Mucosa of rectum (tissue), 2 donors: ENCODE measurements at regions not wholly inside any gene's neighbourhood (a gene's known extent, or its start where the extent isn't known, plus 50 kb on each side); places are given as distances from the start of the nearest gene placed in this dataset.

Source experiments
- H3K27ac ChIP-seq, 2 donors: one replicate each; pipeline ENCODE4 v1.7.0; 2013; ENCODE audit warnings: inconsistent platforms in 2 of 2, low read depth in 2 of 2, low read length in 2 of 2
- H3K27me3 ChIP-seq, 2 donors: one replicate each; pipeline ENCODE4 v1.7.0; 2013; ENCODE audit warnings: low read length in 2 of 2; ENCODE audit not compliant: control insufficient read depth in 2 of 2, insufficient read depth in 2 of 2
- H3K36me3 ChIP-seq, 2 donors: one replicate each; pipeline ENCODE4 v1.7.0; 2013; ENCODE audit warnings: low read length in 2 of 2; ENCODE audit not compliant: control insufficient read depth in 2 of 2, insufficient read depth in 2 of 2
- H3K4me1 ChIP-seq, 2 donors: one replicate each; pipeline ENCODE4 v1.7.0; 2013; ENCODE audit warnings: low read length in 2 of 2, mild to moderate bottlenecking in 1 of 2; ENCODE audit not compliant: control insufficient read depth in 2 of 2, insufficient read depth in 2 of 2
- H3K4me3 ChIP-seq, 2 donors: one replicate each; pipeline ENCODE4 v1.7.0; 2013; ENCODE audit warnings: low read length in 2 of 2
- H3K9ac ChIP-seq, 2 donors: one replicate each; pipeline ENCODE4 v1.7.0; 2013; ENCODE audit warnings: low read length in 2 of 2, low read depth in 1 of 2, mild to moderate bottlenecking in 1 of 2
- H3K9me3 ChIP-seq, 2 donors: one replicate each; pipeline ENCODE4 v1.7.0; 2013; ENCODE audit warnings: low read length in 2 of 2; ENCODE audit not compliant: control insufficient read depth in 2 of 2
- donor health status: healthy.
- donor health status: Normal muscosa, but diverticular disease.

- Histone ChIP-seq H3K4me1 (peaks cover 0 to 7% of the 10 kb centered on the region in 2 donors), H3K36me3 (no peaks in the 10 kb centered on the region), H3K9ac (no peak overlapping the region), H3K27ac (no peak overlapping the region), H3K27me3 (no peaks in the 10 kb centered on the region), H3K9me3 (no peaks in the 10 kb centered on the region), H3K4me3 (no peak overlapping the region)
Observed at GRCh38 chr12:89213139-89213538, 139.2 kb downstream of the DUSP6 start.

DNA sequence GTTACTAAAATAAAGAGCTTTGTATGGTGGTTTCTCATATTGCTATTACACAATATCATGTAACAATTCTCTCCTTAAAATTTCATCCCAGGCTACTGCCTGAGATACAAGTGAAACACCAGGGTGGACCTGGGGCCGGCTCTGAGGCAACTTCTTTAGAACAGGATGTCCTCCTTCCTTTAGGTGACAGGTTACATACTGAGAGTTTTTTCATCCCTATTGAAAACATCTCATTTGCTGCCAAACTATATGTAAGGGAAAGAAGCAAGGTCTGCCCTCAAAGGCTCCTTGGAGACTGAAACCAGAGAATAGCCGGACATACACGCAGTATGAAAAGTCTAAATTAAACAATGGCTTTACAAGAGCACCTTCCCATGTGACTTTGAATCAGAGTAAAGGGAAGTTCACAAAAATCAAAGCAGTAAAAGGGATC lies 139.9 kb downstream of the DUSP6 start:
- H3K4me3 ChIP-seq = no peak overlapping the region
- H3K36me3 ChIP-seq = no peaks in the 10 kb centered on the region
- H3K27me3 ChIP-seq = no peaks in the 10 kb centered on the region
- no peak overlapping the region for H3K9ac ChIP-seq
- H3K4me1 ChIP-seq = peaks cover 0 to 7% of the 10 kb centered on the region in 2 donors
- H3K9me3 ChIP-seq = no peaks in the 10 kb centered on the region
- H3K27ac ChIP-seq = peak overlapping the region in 1 of 2 donors; percentile 50

DNA sequence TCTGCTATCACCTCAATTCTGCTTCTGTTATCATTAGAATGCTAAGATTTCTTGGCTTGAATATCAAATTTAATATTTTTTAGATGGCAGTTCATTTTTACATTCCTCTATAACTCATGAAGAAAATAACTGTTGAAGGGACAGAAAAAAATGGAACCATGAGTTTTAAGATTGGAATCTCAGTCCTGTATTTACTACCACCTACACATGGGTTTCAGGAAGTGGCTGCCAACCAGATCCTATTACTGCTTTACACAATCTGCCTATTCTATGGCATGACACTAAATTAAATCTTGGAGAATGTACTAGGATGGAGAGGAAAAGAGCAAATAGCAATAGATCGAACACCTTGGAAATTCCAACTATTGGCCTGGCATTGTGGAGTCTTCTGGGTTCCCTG lies 140.8 kb downstream of the DUSP6 start:
- peaks cover 0 to 5% of the 10 kb centered on the region in 2 donors for H3K4me1 ChIP-seq
- H3K27me3 ChIP-seq = no peaks in the 10 kb centered on the region
- H3K9me3 ChIP-seq = no peaks in the 10 kb centered on the region
- no peak overlapping the region for H3K4me3 ChIP-seq
- no peak overlapping the region for H3K27ac ChIP-seq
- no peaks in the 10 kb centered on the region for H3K36me3 ChIP-seq
- no peak overlapping the region for H3K9ac ChIP-seq

DNA sequence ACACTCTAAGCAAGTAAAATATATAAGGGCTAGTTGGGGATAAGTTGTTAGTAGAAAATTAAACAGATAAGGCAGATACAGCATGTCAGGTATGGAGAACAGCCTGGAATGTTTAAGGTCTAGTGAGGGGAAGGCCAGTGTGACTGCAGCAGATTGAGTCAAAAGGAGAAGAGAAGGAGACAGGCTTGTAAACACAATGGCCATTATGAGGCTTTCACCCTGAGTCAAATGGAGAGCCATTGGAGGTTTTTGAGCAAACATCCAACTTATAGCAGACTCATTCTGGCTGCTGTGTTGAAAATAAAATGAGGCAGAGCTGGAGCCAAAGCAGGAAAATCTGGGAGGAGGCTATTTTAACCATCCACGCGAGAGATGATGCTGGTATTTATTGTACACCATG lies 142.0 kb downstream of the DUSP6 start:
- Histone ChIP-seq H3K36me3 (no peaks in the 10 kb centered on the region), H3K4me1 (peaks cover 0 to 5% of the 10 kb centered on the region in 2 donors), H3K9ac (no peak overlapping the region), H3K9me3 (no peaks in the 10 kb centered on the region), H3K4me3 (no peak overlapping the region), H3K27me3 (no peaks in the 10 kb centered on the region), H3K27ac (no peak overlapping the region)

- H3K4me3 ChIP-seq = no peak overlapping the region
- H3K36me3 ChIP-seq = no peaks in the 10 kb centered on the region
- no peak overlapping the region for H3K9ac ChIP-seq
- H3K27me3 ChIP-seq = no peaks in the 10 kb centered on the region
- H3K27ac ChIP-seq = no peak overlapping the region
- no peaks in the 10 kb centered on the region for H3K9me3 ChIP-seq
- peaks cover 0 to 5% of the 10 kb centered on the region in 2 donors for H3K4me1 ChIP-seq
Observed at GRCh38 chr12:89208661-89209096, 143.6 kb downstream of the DUSP6 start.

DNA sequence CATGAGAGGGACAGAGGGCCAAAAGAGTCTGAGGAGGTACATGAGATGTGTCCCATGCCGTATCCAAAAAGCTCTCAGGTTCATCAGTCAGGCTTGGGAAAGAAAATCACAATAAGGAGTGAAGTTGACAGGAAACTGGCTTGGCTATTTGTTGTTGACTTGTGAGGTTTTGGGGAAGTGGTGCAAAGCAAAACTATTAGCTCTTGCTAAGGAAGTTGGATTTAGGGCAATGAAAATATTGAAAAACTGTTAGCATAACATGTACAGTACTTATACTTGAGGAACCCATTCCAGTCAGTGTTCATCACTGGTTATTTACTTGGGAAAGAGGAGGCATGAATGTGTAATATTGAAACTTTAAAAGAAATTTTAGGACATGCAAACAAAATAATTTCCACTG lies 145.9 kb downstream of the DUSP6 start:
- no peaks in the 10 kb centered on the region for H3K9me3 ChIP-seq
- no peaks in the 10 kb centered on the region for H3K36me3 ChIP-seq
- no peaks in the 10 kb centered on the region for H3K4me1 ChIP-seq
- no peaks in the 10 kb centered on the region for H3K27me3 ChIP-seq
- no peak overlapping the region for H3K9ac ChIP-seq
- H3K27ac ChIP-seq = no peak overlapping the region
- no peak overlapping the region for H3K4me3 ChIP-seq

DNA sequence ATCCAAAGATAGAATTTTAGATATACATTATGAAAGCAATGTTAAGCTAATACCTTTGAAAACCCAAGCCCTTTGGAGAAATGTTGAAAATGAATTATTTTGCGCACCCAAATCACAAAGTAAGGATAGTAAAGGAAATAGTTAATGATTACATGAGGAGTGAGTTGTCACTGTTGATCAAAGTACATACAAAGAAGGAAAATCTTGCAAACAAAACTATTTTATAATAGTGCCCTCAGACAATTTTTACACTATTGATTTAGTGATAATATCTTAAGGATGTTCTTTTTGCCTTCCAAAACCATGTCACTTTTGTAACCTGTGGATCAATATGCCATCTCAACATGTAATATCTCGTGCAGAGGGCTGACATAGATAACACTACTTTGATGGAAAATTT lies 146.8 kb downstream of the DUSP6 start:
- Histone ChIP-seq H3K9ac (no peak overlapping the region), H3K4me3 (no peak overlapping the region), H3K27ac (no peak overlapping the region), H3K27me3 (no peaks in the 10 kb centered on the region), H3K9me3 (no peaks in the 10 kb centered on the region), H3K4me1 (no peaks in the 10 kb centered on the region), H3K36me3 (no peaks in the 10 kb centered on the region)

DNA sequence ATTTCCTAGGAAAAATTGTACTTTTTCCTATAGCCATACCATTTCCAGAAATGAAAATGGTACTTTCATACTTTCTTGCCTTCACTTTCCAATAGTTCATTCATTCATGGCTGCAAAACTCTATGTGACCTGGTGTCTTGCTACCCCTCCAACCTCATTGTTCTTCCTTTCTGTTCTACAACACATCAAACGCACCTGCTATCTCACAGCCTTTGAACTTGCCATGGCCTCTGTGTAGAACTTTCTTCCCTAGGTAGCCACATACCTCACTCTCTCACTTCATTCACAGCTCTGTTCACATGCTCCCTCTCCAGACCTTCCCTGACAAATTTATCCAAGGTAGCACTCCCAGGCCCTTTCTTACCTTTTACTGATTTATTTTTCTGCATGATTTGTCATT lies 149.2 kb downstream of the DUSP6 start:
- no peaks in the 10 kb centered on the region for H3K9me3 ChIP-seq
- H3K36me3 ChIP-seq = no peaks in the 10 kb centered on the region
- H3K4me3 ChIP-seq = no peak overlapping the region
- H3K4me1 ChIP-seq = no peaks in the 10 kb centered on the region
- H3K27ac ChIP-seq = no peak overlapping the region
- no peak overlapping the region for H3K9ac ChIP-seq
- H3K27me3 ChIP-seq = no peaks in the 10 kb centered on the region

DNA sequence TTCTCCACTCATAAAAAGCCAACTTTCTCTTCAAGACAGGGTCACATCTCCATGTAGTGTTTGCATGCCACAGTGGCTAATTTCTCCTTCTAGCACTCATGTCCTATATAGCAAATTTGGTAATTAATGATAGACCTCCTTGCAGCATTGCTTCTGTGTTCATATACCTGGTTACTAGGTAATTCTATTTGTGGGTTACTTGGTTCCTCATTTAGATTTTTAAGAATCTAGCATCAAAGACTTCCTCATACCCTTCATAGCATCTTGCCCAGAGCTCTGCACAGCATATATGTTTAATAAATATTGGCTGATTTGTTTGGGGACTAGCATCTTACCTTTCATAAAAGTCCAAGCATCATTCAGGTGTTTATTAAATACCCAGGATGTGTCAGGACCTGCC lies 152.1 kb downstream of the DUSP6 start:
- Histone ChIP-seq H3K9me3 (no peaks in the 10 kb centered on the region), H3K4me3 (no peak overlapping the region), H3K9ac (no peak overlapping the region), H3K36me3 (no peaks in the 10 kb centered on the region), H3K27me3 (no peaks in the 10 kb centered on the region), H3K27ac (no peak overlapping the region), H3K4me1 (no peaks in the 10 kb centered on the region)

- no peaks in the 10 kb centered on the region for H3K9me3 ChIP-seq
- no peak overlapping the region for H3K27ac ChIP-seq
- H3K9ac ChIP-seq = no peak overlapping the region
- H3K4me3 ChIP-seq = no peak overlapping the region
- H3K27me3 ChIP-seq = no peaks in the 10 kb centered on the region
- H3K4me1 ChIP-seq = no peaks in the 10 kb centered on the region
- H3K36me3 ChIP-seq = no peaks in the 10 kb centered on the region
Observed at GRCh38 chr12:89195470-89195869, 156.8 kb downstream of the DUSP6 start.

DNA sequence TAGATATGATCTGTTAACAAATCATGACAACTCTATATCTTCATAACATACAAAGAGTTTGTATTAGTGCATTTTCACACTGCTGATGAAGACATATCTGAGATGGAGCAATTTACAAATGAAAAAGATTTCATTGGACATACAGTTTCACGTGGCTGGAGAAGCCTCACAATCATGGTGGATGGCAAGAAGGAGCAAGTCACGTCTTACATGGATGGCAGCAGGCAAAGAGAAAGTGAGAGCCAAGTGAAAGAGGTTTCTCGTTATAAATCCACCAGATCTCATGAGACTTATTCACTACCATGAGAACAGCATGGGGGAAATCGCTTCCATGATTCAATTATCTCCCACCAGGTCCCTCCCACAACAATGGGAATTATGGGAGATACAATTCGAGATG lies 157.6 kb downstream of the DUSP6 start:
- H3K4me1 ChIP-seq = no peaks in the 10 kb centered on the region
- H3K36me3 ChIP-seq = no peaks in the 10 kb centered on the region
- no peaks in the 10 kb centered on the region for H3K27me3 ChIP-seq
- peaks cover 0 to under 1% of the 10 kb centered on the region in 2 donors for H3K9me3 ChIP-seq
- no peak overlapping the region for H3K9ac ChIP-seq
- no peak overlapping the region for H3K27ac ChIP-seq
- H3K4me3 ChIP-seq = no peak overlapping the region
